NCI-H1694 treated with DMSO at 0.1 percent for 48 hours (cell line): ENCODE measurements at regions not wholly inside any gene's neighbourhood (a gene's known extent, or its start where the extent isn't known, plus 50 kb on each side); places are given as distances from the start of the nearest gene placed in this dataset.
"Not testable (repeated sequence)": the region's sequence is repeated elsewhere in the genome, so short reads cannot be mapped to it uniquely, and the experiment has no call there.

Experiments used
- DNase-seq: peaks from one replicate; lab custom pipeline; 2025; lab: John Stamatoyannopoulos, UW

GRCh38 chr11:100581318-100581717 lies 105.8 kb upstream of the ARHGAP42 start:
- no peak for DNase-seq

GRCh38 chr11:100584201-100584985 lies 102.7 kb upstream of the ARHGAP42 start:
- no peak for DNase-seq

- no peak for DNase-seq
These were observed 101.4 kb upstream of the ARHGAP42 start for GRCh38 chr11:100585728-100586127.

- no peak for DNase-seq
These were observed 100.6 kb upstream of the ARHGAP42 start for GRCh38 chr11:100586361-100587101.

- DNase-seq: peak; percentile 60
These were observed 94.3 kb upstream of the ARHGAP42 start for GRCh38 chr11:100592619-100593260.

GRCh38 chr11:100593291-100593690 lies 93.8 kb upstream of the ARHGAP42 start:
- DNase-seq: peak; percentile 83

GRCh38 chr11:100594320-100594719 lies 92.8 kb upstream of the ARHGAP42 start:
- no peak for DNase-seq

- no peak for DNase-seq
These were observed 86.1 kb upstream of the ARHGAP42 start for GRCh38 chr11:100600941-100601340.

- no peak for DNase-seq
These were observed 84.4 kb upstream of the ARHGAP42 start for GRCh38 chr11:100602716-100603115.

- not testable (repeated sequence) for DNase-seq
These were observed 79.3 kb upstream of the ARHGAP42 start for GRCh38 chr11:100607761-100608160.

GRCh38 chr11:100612766-100613165 lies 74.3 kb upstream of the ARHGAP42 start:
- DNase-seq: no peak

GRCh38 chr11:100618914-100619313 lies 68.2 kb upstream of the ARHGAP42 start:
- DNase-seq: no peak

GRCh38 chr11:100619484-100619883 lies 67.6 kb upstream of the ARHGAP42 start:
- no peak for DNase-seq

GRCh38 chr11:100622404-100622803 lies 64.7 kb upstream of the ARHGAP42 start:
- DNase-seq: no peak

- no peak for DNase-seq
These were observed 62.7 kb upstream of the ARHGAP42 start for GRCh38 chr11:100624346-100624745.

GRCh38 chr11:100625041-100625440 lies 62.0 kb upstream of the ARHGAP42 start:
- no peak for DNase-seq

GRCh38 chr11:100629671-100630070 lies 57.4 kb upstream of the ARHGAP42 start:
- DNase-seq: no peak

GRCh38 chr11:100630898-100631297 lies 56.2 kb upstream of the ARHGAP42 start:
- DNase-seq: no peak

- no peak for DNase-seq
These were observed 55.8 kb upstream of the ARHGAP42 start for GRCh38 chr11:100631316-100631715.

GRCh38 chr11:100632941-100633452 lies 54.1 kb upstream of the ARHGAP42 start:
- DNase-seq: peak; percentile 11

GRCh38 chr11:100635194-100635593 lies 51.9 kb upstream of the ARHGAP42 start:
- no peak for DNase-seq

GRCh38 chr11:100636536-100636935 lies 50.6 kb upstream of the ARHGAP42 start:
- no peak for DNase-seq
